NT2/D1 (cell line): ENCODE measurements at regions not wholly inside any gene's neighbourhood (a gene's known extent, or its start where the extent isn't known, plus 50 kb on each side); places are given as distances from the start of the nearest gene placed in this dataset.

Experiments used
- SUZ12 ChIP-seq: IDR thresholded peaks from 2 replicates; pipeline ENCODE4 v1.6.1; 2011; ENCODE audit not compliant: insufficient read length, insufficient read depth; ENCODE audit errors: extremely low read depth
- YY1 ChIP-seq: IDR thresholded peaks from 2 replicates; pipeline ENCODE4 v1.6.1; 2011; ENCODE audit not compliant: insufficient read length, insufficient read depth
- ZNF274 ChIP-seq: IDR thresholded peaks from 2 replicates; pipeline ENCODE4 v1.6.1; 2011; ENCODE audit warnings: mild to moderate bottlenecking, low read depth, low read length

GRCh38 chr2:129580001-129580400 lies 399.5 kb upstream of the RAB6C start:
- TF ChIP-seq ZNF274 (no peak), YY1 (no peak), SUZ12 (no peak)
